A673 (cell line): ENCODE measurements at regions not wholly inside any gene's neighbourhood (a gene's known extent, or its start where the extent isn't known, plus 50 kb on each side); places are given as distances from the start of the nearest gene placed in this dataset.

Experiments used
- EZH2 ChIP-seq: fragments of 200-600 bp; sonication (generic); IDR thresholded peaks from 2 replicates; pipeline ENCODE4 v1.6.1; 2017; ENCODE audit warnings: borderline replicate concordance, low read depth, mild to moderate bottlenecking, mixed read lengths, antibody characterized with exemption, low read length; ENCODE audit not compliant: poor library complexity, severe bottlenecking
- TF ChIP-seq, protein P1 (sequence below): fragments of 300-800, 200-600 bp; sonication (generic); conservative IDR thresholded peaks from 2 replicates; pipeline ENCODE4 v1.5.1; 2017; ENCODE audit warnings: low read depth, mild to moderate bottlenecking, antibody characterized with exemption, low read length, moderate library complexity, mixed read lengths

DNA sequence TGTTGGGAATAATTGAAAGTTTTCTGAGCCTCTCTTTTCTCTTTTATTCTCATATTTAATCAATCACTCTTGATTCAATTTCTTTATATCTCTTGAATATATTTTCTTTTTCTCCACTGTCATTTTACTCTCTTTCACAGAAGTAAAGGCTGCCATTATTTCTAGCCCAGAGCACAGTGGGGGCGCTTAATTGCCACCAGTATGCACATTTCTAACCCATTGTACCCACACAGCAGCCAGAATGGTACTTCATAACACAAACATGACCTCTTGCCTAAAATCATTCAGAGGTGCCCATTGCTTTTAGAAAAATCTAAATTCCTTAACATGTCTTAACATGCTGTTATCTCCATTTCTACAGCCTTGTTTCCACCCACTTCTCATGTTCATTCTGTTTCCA is 190.2 kb upstream of the LMO3 start:
- TF ChIP-seq EZH2: no peak
- TF ChIP-seq, protein P1, sequence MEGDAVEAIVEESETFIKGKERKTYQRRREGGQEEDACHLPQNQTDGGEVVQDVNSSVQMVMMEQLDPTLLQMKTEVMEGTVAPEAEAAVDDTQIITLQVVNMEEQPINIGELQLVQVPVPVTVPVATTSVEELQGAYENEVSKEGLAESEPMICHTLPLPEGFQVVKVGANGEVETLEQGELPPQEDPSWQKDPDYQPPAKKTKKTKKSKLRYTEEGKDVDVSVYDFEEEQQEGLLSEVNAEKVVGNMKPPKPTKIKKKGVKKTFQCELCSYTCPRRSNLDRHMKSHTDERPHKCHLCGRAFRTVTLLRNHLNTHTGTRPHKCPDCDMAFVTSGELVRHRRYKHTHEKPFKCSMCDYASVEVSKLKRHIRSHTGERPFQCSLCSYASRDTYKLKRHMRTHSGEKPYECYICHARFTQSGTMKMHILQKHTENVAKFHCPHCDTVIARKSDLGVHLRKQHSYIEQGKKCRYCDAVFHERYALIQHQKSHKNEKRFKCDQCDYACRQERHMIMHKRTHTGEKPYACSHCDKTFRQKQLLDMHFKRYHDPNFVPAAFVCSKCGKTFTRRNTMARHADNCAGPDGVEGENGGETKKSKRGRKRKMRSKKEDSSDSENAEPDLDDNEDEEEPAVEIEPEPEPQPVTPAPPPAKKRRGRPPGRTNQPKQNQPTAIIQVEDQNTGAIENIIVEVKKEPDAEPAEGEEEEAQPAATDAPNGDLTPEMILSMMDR: no peak
